Esophagus muscularis mucosa (tissue), 4 donors: ENCODE measurements at regions not wholly inside any gene's neighbourhood (a gene's known extent, or its start where the extent isn't known, plus 50 kb on each side); places are given as distances from the start of the nearest gene placed in this dataset.

ENCODE experiments used
- DNase-seq: peaks from one replicate; pipeline ENCODE4 v3.0.0-alpha.2; 2017; ENCODE audit errors: extremely low spot score
- H3K27ac ChIP-seq, 4 donors: fragments of 200-600 bp; sonication (generic); replicated peaks in 1 of 4; 1 replicate in 3 of 4; 2 replicates in 1 of 4; pipeline ENCODE4 v1.5.1; 2016 to 2019; ENCODE audit warnings: mild to moderate bottlenecking in 1 of 4
- H3K27me3 ChIP-seq, 4 donors: fragments of 200-600 bp; sonication (generic); one replicate each; pipeline versions ENCODE4 v1.5.1 to v1.6.0; 2016 to 2019
- H3K36me3 ChIP-seq, 4 donors: fragments of 200-600 bp; sonication (generic); one replicate each; pipeline ENCODE4 v1.5.1; 2016 to 2019
- H3K4me1 ChIP-seq, 4 donors: fragments of 200-600 bp; sonication (generic); one replicate each; pipeline ENCODE4 v1.5.1; 2016 to 2019
- H3K4me3 ChIP-seq, 4 donors: fragments of 200-600 bp; sonication (generic); 1 replicate in 2 of 4; 2 replicates in 2 of 4; pipeline ENCODE4 v1.5.1; 2016 to 2019; ENCODE audit warnings: mild to moderate bottlenecking in 4 of 4, moderate library complexity in 1 of 4
- H3K9me3 ChIP-seq, 4 donors: fragments of 200-600 bp; sonication (generic); 1 replicate in 3 of 4; 2 replicates in 1 of 4; pipeline ENCODE4 v1.5.1; 2016 to 2019
- CTCF ChIP-seq, 3 experiments: fragments of 200-600 bp in 2 of 3; fragments of 450-650 bp in 1 of 3; sonication (generic) in 2 of 3; IDR thresholded peaks; one replicate each; pipeline ENCODE4 v1.5.1; 2017 to 2019; ENCODE audit warnings: antibody characterized with exemption in 3 of 3, mild to moderate bottlenecking in 2 of 3, moderate library complexity in 1 of 3
- EP300 ChIP-seq: sonication (generic); formaldehyde crosslinking; IDR thresholded peaks from one replicate; pipeline ENCODE4 v1.6.1; 2017; ENCODE audit warnings: antibody characterized with exemption
- POLR2A ChIP-seq: fragments of 450-650 bp; IDR thresholded peaks from one replicate; pipeline ENCODE4 v1.6.1; 2017; ENCODE audit warnings: antibody characterized with exemption, moderate library complexity, mild to moderate bottlenecking, low read depth
- POLR2AphosphoS5 ChIP-seq, 2 donors: sonication (generic); formaldehyde crosslinking; IDR thresholded peaks; one replicate each; pipeline ENCODE4 v1.6.1; 2017; ENCODE audit warnings: antibody characterized with exemption in 2 of 2
- WGBS: methylation state at CpG from one replicate; pipeline ENCODE4 v1.1.5; 2018; 5-methylcytosine and 5-hydroxymethylcytosine counted together
- intact Hi-C: fragments of 100-400 bp; cut with DNase I; formaldehyde crosslinking; loops from one replicate; pipeline ENCODE4 v1.15.1; 2023

GRCh38 chr11:27839226-27839913 is 139.1 kb upstream of the BDNF start:
- DNase-seq, result peak; percentile 34
- Histone ChIP-seq H3K36me3 (no peaks in the 10 kb centered on the region), H3K4me3 (no peak overlapping the region), H3K27ac (no peak overlapping the region), H3K9me3 (no peaks in the 10 kb centered on the region), H3K27me3 (no peaks in the 10 kb centered on the region), H3K4me1 (no peaks in the 10 kb centered on the region)
- intact Hi-C loops, result no loop called here
- WGBS, result 41% methylated on average over 3 of the region's 3 CpGs
- TF ChIP-seq POLR2AphosphoS5 (IDR thresholded peaks at IDR 0.05) (no peak), POLR2A (no peak), EP300 (no peak), CTCF (IDR thresholded peaks at IDR 0.05) (no peak)

- peak; percentile 55 for DNase-seq
- intact Hi-C loops, result no loop called here
Measured at GRCh38 chr11:27838674-27839073, 138.4 kb upstream of the BDNF start.

DNA sequence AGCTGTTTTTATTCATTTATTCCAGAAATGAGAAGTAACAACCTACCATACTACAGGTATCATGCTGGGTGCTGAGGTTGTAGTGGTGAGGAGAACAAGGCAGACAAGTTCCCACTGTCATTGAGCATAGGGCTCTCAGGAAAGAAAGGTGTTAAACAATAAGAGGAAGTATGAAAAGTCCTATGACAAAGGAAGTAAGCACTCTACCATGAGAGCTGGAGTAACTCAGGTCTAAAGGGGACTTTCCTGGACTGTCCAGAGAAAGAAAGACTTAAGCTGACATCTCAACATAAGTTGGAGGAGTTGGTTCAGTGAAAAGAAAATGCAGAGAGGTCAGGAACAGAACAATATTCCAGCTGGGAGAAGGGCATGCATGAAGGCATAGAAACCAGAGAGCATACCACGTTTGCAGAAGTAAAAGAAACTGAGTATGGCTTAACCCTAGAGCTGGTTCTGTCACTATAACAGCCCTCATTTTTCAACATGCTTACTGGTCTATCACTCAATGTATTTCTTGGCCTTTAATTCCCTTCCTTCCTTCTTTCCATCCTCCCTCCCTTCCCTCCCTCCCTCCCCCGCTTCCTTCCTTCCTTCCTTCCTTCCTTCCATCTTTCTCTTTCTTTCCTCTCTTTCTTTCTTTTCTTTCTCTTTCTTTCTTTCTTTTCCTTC is 137.8 kb upstream of the BDNF start:
- DNase-seq, result peak; percentile 26
- TF ChIP-seq EP300, result no peak
- H3K27ac ChIP-seq, result no peak overlapping the region
- 63% methylated on average over 2 of the region's 2 CpGs for WGBS
- H3K9me3 ChIP-seq, result no peaks in the 10 kb centered on the region
- no peaks in the 10 kb centered on the region for H3K27me3 ChIP-seq
- intact Hi-C loops, result no loop called here
- H3K4me1 ChIP-seq, result no peaks in the 10 kb centered on the region
- no peak overlapping the region for H3K4me3 ChIP-seq
- H3K36me3 ChIP-seq, result no peaks in the 10 kb centered on the region

More at GRCh38 chr11:27838674-27839073, 138.4 kb upstream of the BDNF start:
- H3K27me3 ChIP-seq, result no peaks in the 10 kb centered on the region
- no peaks in the 10 kb centered on the region for H3K4me1 ChIP-seq
- WGBS, result 47% methylated on average over 6 of the region's 6 CpGs
- H3K36me3 ChIP-seq, result no peaks in the 10 kb centered on the region
- H3K9me3 ChIP-seq, result no peaks in the 10 kb centered on the region
- H3K27ac ChIP-seq, result no peak overlapping the region
- no peak for TF ChIP-seq CTCF (IDR thresholded peaks at IDR 0.05)
- no peak for TF ChIP-seq POLR2A
- no peak for TF ChIP-seq EP300
- no peak for TF ChIP-seq POLR2AphosphoS5 (IDR thresholded peaks at IDR 0.05)
- H3K4me3 ChIP-seq, result no peak overlapping the region

DNA sequence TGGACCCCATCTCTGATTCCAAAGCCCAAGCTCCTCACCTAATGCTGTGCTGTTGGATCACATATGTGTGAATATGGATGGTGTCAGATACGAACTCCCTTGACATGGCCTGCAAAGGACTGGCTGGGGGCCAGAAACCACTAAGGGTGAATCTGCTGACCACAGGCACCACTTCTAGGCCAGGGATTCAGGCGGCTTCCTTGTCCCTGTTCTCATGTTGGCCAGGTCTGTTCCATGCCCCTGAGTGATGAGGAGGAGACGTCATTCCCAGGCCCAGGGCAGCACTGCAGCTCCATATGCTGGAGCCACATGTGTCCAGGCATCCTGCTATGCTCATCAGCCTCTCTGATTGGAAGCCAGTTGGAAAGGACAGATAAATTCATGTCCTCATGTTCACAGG is 130.0 kb upstream of the BDNF start:
- no peak for TF ChIP-seq POLR2AphosphoS5 (IDR thresholded peaks at IDR 0.05)
- no peak for TF ChIP-seq EP300
- no peak for TF ChIP-seq CTCF (IDR thresholded peaks at IDR 0.05)
- no peak for TF ChIP-seq POLR2A
- WGBS, result 65% methylated on average over 2 of the region's 3 CpGs

DNA sequence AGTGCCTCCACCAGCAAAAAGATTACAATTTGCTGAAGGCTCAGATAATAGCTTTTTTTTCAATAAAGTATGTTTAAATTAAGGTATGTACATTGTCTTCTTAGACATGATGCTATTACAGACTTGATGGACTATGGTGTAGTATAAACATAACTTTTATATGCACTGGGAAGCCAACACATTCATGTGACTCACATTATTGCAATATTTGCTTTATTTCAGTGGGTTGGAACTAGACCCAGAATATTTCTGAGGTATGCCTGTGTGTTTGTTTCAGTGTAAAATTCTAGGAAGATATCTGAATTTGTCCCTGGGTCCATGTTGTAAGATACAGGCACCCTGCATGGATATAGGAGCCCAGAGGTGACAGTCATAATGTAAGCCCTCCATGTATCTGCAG is 120.0 kb upstream of the BDNF start:
- no peak overlapping the region for H3K4me3 ChIP-seq
- H3K36me3 ChIP-seq, result no peaks in the 10 kb centered on the region
- TF ChIP-seq POLR2A (no peak), EP300 (no peak), POLR2AphosphoS5 (IDR thresholded peaks at IDR 0.05) (no peak), CTCF (IDR thresholded peaks at IDR 0.05) (no peak)
- intact Hi-C loops, result no loop called here
- H3K9me3 ChIP-seq, result no peaks in the 10 kb centered on the region
- H3K27ac ChIP-seq, result no peak overlapping the region
- DNase-seq, result peak; percentile 62
- no peaks in the 10 kb centered on the region for H3K4me1 ChIP-seq
- no peaks in the 10 kb centered on the region for H3K27me3 ChIP-seq

More for the DNA sequence above, 130.0 kb upstream of the BDNF start:
- no peaks in the 10 kb centered on the region for H3K36me3 ChIP-seq
- no peak overlapping the region for H3K27ac ChIP-seq
- intact Hi-C loops, result no loop called here
- peak; percentile 90 for DNase-seq
- no peaks in the 10 kb centered on the region for H3K9me3 ChIP-seq
- no peak overlapping the region for H3K4me3 ChIP-seq
- no peaks in the 10 kb centered on the region for H3K27me3 ChIP-seq
- H3K4me1 ChIP-seq, result no peaks in the 10 kb centered on the region
